ENCODE measurements at regions not wholly inside any gene's neighbourhood (a gene's known extent, or its start where the extent isn't known, plus 50 kb on each side); places are given as distances from the start of the nearest gene placed in this dataset.

GRCh38 chr3:190224863-190225692 is 97.2 kb downstream of the CLDN1 start:
- no peak overlapping the region for H3K27ac ChIP-seq
- H3K4me2 ChIP-seq, result no peak overlapping the region
- peak; percentile 63 for TF ChIP-seq CTCF (conservative IDR thresholded peaks at IDR 0.05; ENCODE audit: low read depth, low read length)
- no peak overlapping the region for H3K9ac ChIP-seq
- no peak overlapping the region for H3K4me3 ChIP-seq (IDR thresholded peaks at IDR 0.05; ENCODE audit: insufficient read depth, low read depth, low read length)
- peaks cover 8% of the 10 kb centered on the region for H3K4me1 ChIP-seq (ENCODE audit: low read depth, poor library complexity, severe bottlenecking)
- H2AFZ ChIP-seq (ENCODE audit: low read depth), result no peak overlapping the region
- H4K20me1 ChIP-seq (ENCODE audit: insufficient read depth), result no peaks in the 10 kb centered on the region
- H3K36me3 ChIP-seq (ENCODE audit: insufficient read depth), result no peaks in the 10 kb centered on the region
- H3K27me3 ChIP-seq (ENCODE audit: insufficient read depth, low read depth), result no peaks in the 10 kb centered on the region
- H3K79me2 ChIP-seq (ENCODE audit: insufficient read depth, low read depth), result no peaks in the 10 kb centered on the region

GRCh38 chr3:190224456-190224855 is 97.8 kb downstream of the CLDN1 start:
- no peak for TF ChIP-seq CTCF (conservative IDR thresholded peaks at IDR 0.05; ENCODE audit: low read depth, low read length)
- Histone ChIP-seq H3K27ac (no peak overlapping the region), H3K9ac (no peak overlapping the region), H3K79me2 (ENCODE audit: insufficient read depth, low read depth) (no peaks in the 10 kb centered on the region), H4K20me1 (ENCODE audit: insufficient read depth) (no peaks in the 10 kb centered on the region), H3K36me3 (ENCODE audit: insufficient read depth) (no peaks in the 10 kb centered on the region), H3K27me3 (ENCODE audit: insufficient read depth, low read depth) (no peaks in the 10 kb centered on the region), H3K4me2 (no peak overlapping the region), H3K4me1 (ENCODE audit: low read depth, poor library complexity, severe bottlenecking) (peaks cover 3% of the 10 kb centered on the region), H2AFZ (ENCODE audit: low read depth) (no peak overlapping the region), H3K4me3 (IDR thresholded peaks at IDR 0.05; ENCODE audit: insufficient read depth, low read depth, low read length) (no peak overlapping the region)

GRCh38 chr3:190222916-190223315 is 99.3 kb downstream of the CLDN1 start:
- Histone ChIP-seq H3K36me3 (ENCODE audit: insufficient read depth) (no peaks in the 10 kb centered on the region), H3K4me1 (ENCODE audit: low read depth, poor library complexity, severe bottlenecking) (no peaks in the 10 kb centered on the region)
- no peak for TF ChIP-seq CTCF (conservative IDR thresholded peaks at IDR 0.05; ENCODE audit: low read depth, low read length)

GRCh38 chr3:190222360-190222759 is 99.9 kb downstream of the CLDN1 start:
- Histone ChIP-seq H2AFZ (ENCODE audit: low read depth) (no peak overlapping the region), H3K79me2 (ENCODE audit: insufficient read depth, low read depth) (no peaks in the 10 kb centered on the region), H3K36me3 (ENCODE audit: insufficient read depth) (no peaks in the 10 kb centered on the region), H4K20me1 (ENCODE audit: insufficient read depth) (no peaks in the 10 kb centered on the region), H3K4me2 (no peak overlapping the region), H3K4me1 (ENCODE audit: low read depth, poor library complexity, severe bottlenecking) (no peaks in the 10 kb centered on the region), H3K9ac (no peak overlapping the region), H3K27ac (no peak overlapping the region), H3K4me3 (IDR thresholded peaks at IDR 0.05; ENCODE audit: insufficient read depth, low read depth, low read length) (no peak overlapping the region), H3K27me3 (ENCODE audit: insufficient read depth, low read depth) (no peaks in the 10 kb centered on the region)
- TF ChIP-seq CTCF (conservative IDR thresholded peaks at IDR 0.05; ENCODE audit: low read depth, low read length), result no peak

More at GRCh38 chr3:190222916-190223315, 99.3 kb downstream of the CLDN1 start:
- Histone ChIP-seq H3K4me2 (no peak overlapping the region), H4K20me1 (ENCODE audit: insufficient read depth) (no peaks in the 10 kb centered on the region), H3K79me2 (ENCODE audit: insufficient read depth, low read depth) (no peaks in the 10 kb centered on the region), H3K9ac (no peak overlapping the region), H3K27ac (no peak overlapping the region), H3K27me3 (ENCODE audit: insufficient read depth, low read depth) (no peaks in the 10 kb centered on the region), H3K4me3 (IDR thresholded peaks at IDR 0.05; ENCODE audit: insufficient read depth, low read depth, low read length) (no peak overlapping the region), H2AFZ (ENCODE audit: low read depth) (no peak overlapping the region)
